Endometrial microvascular endothelial cells (primary cell): ENCODE measurements at regions not wholly inside any gene's neighbourhood (a gene's known extent, or its start where the extent isn't known, plus 50 kb on each side); places are given as distances from the start of the nearest gene placed in this dataset.
"Not testable (repeated sequence)": the region's sequence is repeated elsewhere in the genome, so short reads cannot be mapped to it uniquely, and the experiment has no call there.

ENCODE experiments used
- in situ Hi-C: cut with HindIII; loops from 2 replicates; pipeline ENCODE4 v1.10.0; 2017; ENCODE audit warnings: low sequenced_read_pairs, low pct_unique_long_range_greater_than_20kb; ENCODE audit errors: inconsistent ontology term

- in situ Hi-C loops = loop anchor here (25.0 kb wide), 1 partner anchor 468 kb away; no protein-coding TSS in a partner anchor
Observed at GRCh38 chr12:107144441-107144840, 51.1 kb upstream of the CRY1 start.

GRCh38 chr12:107144990-107145389 is 51.6 kb upstream of the CRY1 start:
- in situ Hi-C loops = loop anchor here (25.0 kb wide), 1 partner anchor 467 kb away; no protein-coding TSS in a partner anchor

GRCh38 chr12:107145397-107145796 is 52.0 kb upstream of the CRY1 start:
- in situ Hi-C loops = loop anchor here (25.0 kb wide), 1 partner anchor 467 kb away; no protein-coding TSS in a partner anchor

GRCh38 chr12:107148107-107148506 is 54.8 kb upstream of the CRY1 start:
- in situ Hi-C loops = loop anchor here (25.0 kb wide), 1 partner anchor 464 kb away; no protein-coding TSS in a partner anchor

- in situ Hi-C loops = loop anchor here (25.0 kb wide), 1 partner anchor 185 kb away; no protein-coding TSS in a partner anchor
Observed at GRCh38 chr12:107152315-107152714, 59.0 kb upstream of the CRY1 start.

GRCh38 chr12:107159384-107159900 is 66.1 kb upstream of the CRY1 start:
- in situ Hi-C loops = loop anchor here (25.0 kb wide), 1 partner anchor 178 kb away; no protein-coding TSS in a partner anchor

GRCh38 chr12:107163413-107163812 is 70.1 kb upstream of the CRY1 start:
- in situ Hi-C loops = loop anchor here (25.0 kb wide), 1 partner anchor 174 kb away; no protein-coding TSS in a partner anchor

GRCh38 chr12:107164392-107164791 is 71.0 kb upstream of the CRY1 start:
- in situ Hi-C loops = loop anchor here (25.0 kb wide), 1 partner anchor 173 kb away; no protein-coding TSS in a partner anchor

- in situ Hi-C loops = loop anchor here (25.0 kb wide), 1 partner anchor 172 kb away; no protein-coding TSS in a partner anchor
Observed at GRCh38 chr12:107165581-107165980, 72.2 kb upstream of the CRY1 start.

- in situ Hi-C loops = loop anchor here (25.0 kb wide), 1 partner anchor 170 kb away; no protein-coding TSS in a partner anchor
Observed at GRCh38 chr12:107167756-107168155, 74.4 kb upstream of the CRY1 start.

- in situ Hi-C loops = loop anchor here (25.0 kb wide), 1 partner anchor 168 kb away; no protein-coding TSS in a partner anchor
Observed at GRCh38 chr12:107169200-107169599, 75.9 kb upstream of the CRY1 start.

- in situ Hi-C loops = no loop called here
Observed at GRCh38 chr12:107178776-107179175, 85.4 kb upstream of the CRY1 start.

- in situ Hi-C loops = no loop called here
Observed at GRCh38 chr12:107179871-107180270, 86.5 kb upstream of the CRY1 start.

GRCh38 chr12:107180272-107180671 is 86.9 kb upstream of the CRY1 start:
- in situ Hi-C loops = no loop called here

GRCh38 chr12:107184359-107184930 is 91.1 kb upstream of the CRY1 start:
- in situ Hi-C loops = no loop called here

- in situ Hi-C loops = no loop called here
Observed at GRCh38 chr12:107196681-107197080, 103.3 kb upstream of the CRY1 start.

GRCh38 chr12:107200394-107200793 is 107.0 kb upstream of the CRY1 start:
- in situ Hi-C loops = no loop called here

- in situ Hi-C loops = no loop called here
Observed at GRCh38 chr12:107207931-107208525, 114.7 kb upstream of the CRY1 start.

GRCh38 chr12:107209700-107210099 is 116.4 kb upstream of the CRY1 start:
- in situ Hi-C loops = not testable (repeated sequence)

- in situ Hi-C loops = not testable (repeated sequence)
Observed at GRCh38 chr12:107214373-107214773, 121.0 kb upstream of the CRY1 start.
